ENCODE measurements at regions not wholly inside any gene's neighbourhood (a gene's known extent, or its start where the extent isn't known, plus 50 kb on each side); places are given as distances from the start of the nearest gene placed in this dataset.

- H3K9me3 Mint-ChIP-seq, result no peaks in the 10 kb centered on the region
- no peak overlapping the region for H3K4me3 Mint-ChIP-seq
- no peaks in the 10 kb centered on the region for H3K27me3 Mint-ChIP-seq (ENCODE audit: low read depth)
- no peak for DNase-seq (ENCODE audit: low spot score in 2 of 2, unreplicated experiment in 2 of 2)
- H3K4me1 Mint-ChIP-seq, result peaks cover 14% of the 10 kb centered on the region
- no peak overlapping the region for H3K27ac Mint-ChIP-seq
- TF ChIP-seq CTCF (IDR thresholded peaks at IDR 0.05; ENCODE audit: unreplicated experiment), result no peak
- H3K36me3 Mint-ChIP-seq, result no peaks in the 10 kb centered on the region
Observed at GRCh38 chr11:23078289-23078971, 218.2 kb upstream of the CCDC179 start.

GRCh38 chr11:23079382-23079813 lies 219.1 kb upstream of the CCDC179 start:
- no peak for TF ChIP-seq CTCF (IDR thresholded peaks at IDR 0.05; ENCODE audit: unreplicated experiment)
- H3K36me3 Mint-ChIP-seq, result no peaks in the 10 kb centered on the region
- no peak overlapping the region for H3K4me3 Mint-ChIP-seq
- H3K27me3 Mint-ChIP-seq (ENCODE audit: low read depth), result no peaks in the 10 kb centered on the region
- DNase-seq (ENCODE audit: low spot score in 2 of 2, unreplicated experiment in 2 of 2), result no peak
- H3K27ac Mint-ChIP-seq, result peak overlapping the region; percentile 37
- no peaks in the 10 kb centered on the region for H3K9me3 Mint-ChIP-seq
- peaks cover 14% of the 10 kb centered on the region for H3K4me1 Mint-ChIP-seq

DNA sequence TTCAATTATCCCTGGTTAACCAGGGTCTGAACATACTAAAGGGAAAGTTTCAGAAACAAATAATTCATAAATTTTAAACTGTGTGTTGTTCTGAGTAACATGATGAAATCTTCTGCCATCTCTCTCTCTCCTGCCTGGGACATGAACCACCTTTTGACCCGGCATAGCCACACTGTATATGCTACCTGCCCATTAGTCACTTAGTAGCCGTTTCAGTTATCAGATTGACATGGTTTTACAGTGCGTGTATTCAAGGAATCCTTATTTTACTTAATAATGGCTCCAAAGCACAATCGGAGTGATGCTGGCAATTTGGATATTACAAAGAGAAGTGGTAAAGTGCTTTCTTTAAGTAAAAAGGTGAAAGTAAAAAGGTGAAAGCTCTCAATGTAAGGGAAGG lies 227.1 kb upstream of the CCDC179 start:
- Mint-ChIP-seq H3K4me1 (peaks cover 3% of the 10 kb centered on the region), H3K9me3 (peaks cover 4% of the 10 kb centered on the region), H3K27ac (no peak overlapping the region), H3K27me3 (ENCODE audit: low read depth) (no peaks in the 10 kb centered on the region), H3K4me3 (no peak overlapping the region), H3K36me3 (no peaks in the 10 kb centered on the region)
- TF ChIP-seq CTCF (IDR thresholded peaks at IDR 0.05; ENCODE audit: unreplicated experiment), result no peak
- no peak for DNase-seq (ENCODE audit: low spot score in 2 of 2, unreplicated experiment in 2 of 2)

GRCh38 chr11:23090659-23091058 lies 230.4 kb upstream of the CCDC179 start:
- H3K4me1 Mint-ChIP-seq, result peaks cover 6% of the 10 kb centered on the region
- DNase-seq (ENCODE audit: low spot score in 2 of 2, unreplicated experiment in 2 of 2), result no peak
- no peak overlapping the region for H3K27ac Mint-ChIP-seq
- peaks cover 4% of the 10 kb centered on the region for H3K9me3 Mint-ChIP-seq
- H3K36me3 Mint-ChIP-seq, result no peaks in the 10 kb centered on the region
- no peak overlapping the region for H3K4me3 Mint-ChIP-seq
- no peak for TF ChIP-seq CTCF (IDR thresholded peaks at IDR 0.05; ENCODE audit: unreplicated experiment)
- H3K27me3 Mint-ChIP-seq (ENCODE audit: low read depth), result no peaks in the 10 kb centered on the region

DNA sequence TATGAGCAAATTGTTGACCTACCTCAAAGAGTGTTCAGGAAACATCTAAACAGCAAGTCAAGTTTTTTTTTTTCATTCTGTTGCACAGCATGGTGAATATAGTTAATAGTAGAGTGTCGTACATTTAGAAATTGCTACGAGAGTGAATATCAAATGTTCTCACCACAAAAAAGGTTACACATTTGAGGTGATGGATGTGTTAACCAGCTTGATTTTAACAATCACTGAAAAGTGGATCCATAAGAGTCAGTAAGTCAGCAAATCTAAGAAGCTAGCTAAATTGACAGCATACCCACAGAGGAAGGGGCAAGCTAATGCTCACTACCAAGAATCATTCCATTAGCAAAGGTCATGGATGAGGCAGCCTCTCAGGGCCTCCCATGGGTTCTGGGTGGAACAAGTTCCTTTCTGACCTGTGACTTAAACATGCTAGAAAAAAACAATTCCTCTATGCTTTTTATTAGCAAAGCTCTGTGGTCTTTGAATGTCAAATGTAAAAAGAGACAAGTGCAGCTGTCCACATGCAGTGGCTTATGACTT lies 235.4 kb upstream of the CCDC179 start:
- H3K27ac Mint-ChIP-seq, result no peak overlapping the region
- no peak overlapping the region for H3K4me3 Mint-ChIP-seq
- no peak for TF ChIP-seq CTCF (IDR thresholded peaks at IDR 0.05; ENCODE audit: unreplicated experiment)
- H3K27me3 Mint-ChIP-seq (ENCODE audit: low read depth), result no peaks in the 10 kb centered on the region
- H3K4me1 Mint-ChIP-seq, result peaks cover 29% of the 10 kb centered on the region
- DNase-seq (ENCODE audit: low spot score in 2 of 2, unreplicated experiment in 2 of 2), result no peak
- H3K36me3 Mint-ChIP-seq, result no peaks in the 10 kb centered on the region
- H3K9me3 Mint-ChIP-seq, result no peaks in the 10 kb centered on the region
